K562 (cell line): ENCODE measurements at regions not wholly inside any gene's neighbourhood (a gene's known extent, or its start where the extent isn't known, plus 50 kb on each side); places are given as distances from the start of the nearest gene placed in this dataset.

ENCODE experiments used
- ADNP ChIP-seq: fragments of 200-800 bp; sonication (Bioruptor generic); IDR thresholded peaks from 2 replicates; pipeline ENCODE4 v1.6.1; 2016; ENCODE audit warnings: missing genetic modification characterization, missing compliant biosample characterization
- ARID4B ChIP-seq: sonication (generic); formaldehyde crosslinking; IDR thresholded peaks from 2 replicates; pipeline ENCODE4 v1.8.0; 2022; ENCODE audit warnings: mild to moderate bottlenecking, missing genetic modification reagents
- BHLHE40 ChIP-seq: IDR thresholded peaks from 2 replicates; pipeline ENCODE4 v1.6.1; 2011; ENCODE audit warnings: low read length, improper control_type of control experiment
- DACH1 ChIP-seq: fragments of 450-650 bp; IDR thresholded peaks from 2 replicates; pipeline ENCODE4 v1.6.1; 2018; ENCODE audit not compliant: partially characterized antibody
- E2F8 ChIP-seq: fragments of 450-650 bp; IDR thresholded peaks from 2 replicates; pipeline ENCODE4 v1.7.1; 2018; ENCODE audit warnings: mild to moderate bottlenecking, low read depth; ENCODE audit not compliant: partially characterized antibody
- EWSR1 ChIP-seq: fragments of 450-650 bp; IDR thresholded peaks from 2 replicates; pipeline ENCODE4 v1.6.1; 2018; ENCODE audit warnings: borderline replicate concordance, mild to moderate bottlenecking, low read depth, moderate library complexity; ENCODE audit not compliant: partially characterized antibody
- HDAC6 ChIP-seq: IDR thresholded peaks from 2 replicates; pipeline ENCODE4 v1.6.1; 2012; ENCODE audit warnings: low read depth, mild to moderate bottlenecking, control low read depth, inconsistent platforms, low read length, moderate library complexity
- MEF2A ChIP-seq: IDR thresholded peaks from 2 replicates; pipeline ENCODE4 v1.6.1; 2011; ENCODE audit warnings: low read depth, mild to moderate bottlenecking, low read length, moderate library complexity; ENCODE audit not compliant: control insufficient read depth
- NCOA2 ChIP-seq, 2 experiments: fragments of 450-650 bp; IDR thresholded peaks; 2 replicates each; pipeline ENCODE4 v1.6.1; 2018; ENCODE audit warnings: mild to moderate bottlenecking in 2 of 2, moderate library complexity in 1 of 2; ENCODE audit not compliant: partially characterized antibody in 2 of 2
- RFX5 ChIP-seq: IDR thresholded peaks from 2 replicates; pipeline ENCODE4 v1.6.1; 2011; ENCODE audit warnings: low read depth, mild to moderate bottlenecking, improper control_type of control experiment, low read length
- SIRT6 ChIP-seq: IDR thresholded peaks from one replicate; pipeline ENCODE4 v1.6.1; 2012; ENCODE audit warnings: low read depth, mild to moderate bottlenecking, control low read depth, inconsistent platforms, low read length, moderate library complexity
- SMARCA5 ChIP-seq: fragments of 450-650 bp; IDR thresholded peaks from 2 replicates; pipeline ENCODE4 v1.6.1; 2016
- SMARCC2 ChIP-seq: fragments of 450-650 bp; IDR thresholded peaks from 2 replicates; pipeline ENCODE4 v1.6.1; 2017; ENCODE audit warnings: antibody characterized with exemption, moderate library complexity, mild to moderate bottlenecking, low read depth
- U2AF1 ChIP-seq: fragments of 200-400 bp; formaldehyde crosslinking; optimal IDR thresholded peaks from 2 replicates; pipeline ENCODE3; 2017; ENCODE audit warnings: mild to moderate bottlenecking, low read depth, low read length, moderate library complexity
- U2AF2 ChIP-seq: fragments of 200-400 bp; formaldehyde crosslinking; optimal IDR thresholded peaks from 2 replicates; pipeline ENCODE3; 2017; ENCODE audit warnings: low read depth, mild to moderate bottlenecking, low read length
- ZBTB43 ChIP-seq: sonication (generic); formaldehyde crosslinking; IDR thresholded peaks from 2 replicates; pipeline ENCODE4 v1.8.0; 2023; ENCODE audit warnings: mild to moderate bottlenecking, missing genetic modification reagents
- ZNF197 ChIP-seq: fragments of 200-800 bp; sonication (Bioruptor generic); IDR thresholded peaks from 2 replicates; pipeline ENCODE4 v1.6.1; 2016; ENCODE audit warnings: low read depth, missing genetic modification characterization, missing compliant biosample characterization
- ZNF316 ChIP-seq: fragments of 450-650 bp; IDR thresholded peaks from 2 replicates; pipeline ENCODE4 v1.6.1; 2016
- ZNF551 ChIP-seq: fragments of 250-450 bp; sonication (Bioruptor Pico); IDR thresholded peaks from 2 replicates; pipeline ENCODE4 v1.5.0; 2021; ENCODE audit warnings: mild to moderate bottlenecking, moderate library complexity
- ZSCAN29 ChIP-seq: fragments of 450-650 bp; IDR thresholded peaks from 2 replicates; pipeline ENCODE4 v1.6.1; 2017
- TF ChIP-seq, protein P1 (sequence below): sonication (generic); formaldehyde crosslinking; IDR thresholded peaks from 2 replicates; pipeline ENCODE4 v1.8.0; 2022; ENCODE audit warnings: missing genetic modification reagents, mild to moderate bottlenecking, borderline replicate concordance

- TF ChIP-seq, protein P1, sequence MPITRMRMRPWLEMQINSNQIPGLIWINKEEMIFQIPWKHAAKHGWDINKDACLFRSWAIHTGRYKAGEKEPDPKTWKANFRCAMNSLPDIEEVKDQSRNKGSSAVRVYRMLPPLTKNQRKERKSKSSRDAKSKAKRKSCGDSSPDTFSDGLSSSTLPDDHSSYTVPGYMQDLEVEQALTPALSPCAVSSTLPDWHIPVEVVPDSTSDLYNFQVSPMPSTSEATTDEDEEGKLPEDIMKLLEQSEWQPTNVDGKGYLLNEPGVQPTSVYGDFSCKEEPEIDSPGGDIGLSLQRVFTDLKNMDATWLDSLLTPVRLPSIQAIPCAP (CRISPR knock-in tag) = no peak
- TF ChIP-seq ZNF197 (CRISPR knock-in tag) (no peak), SIRT6 (no peak), U2AF1 (no peak), SMARCC2 (peak; percentile 40; the same call in 1 of the 2 replicates), NCOA2 (IDR thresholded peaks at IDR 0.05; ENCODE audit: partially characterized antibody in 2 of 2) (no peak), ZNF551 (CRISPR knock-in tag) (no peak), MEF2A (no peak), RFX5 (no peak), DACH1 (no peak), SMARCA5 (no peak), U2AF2 (no peak), ZNF316 (no peak), HDAC6 (no peak), ZBTB43 (CRISPR knock-in tag) (no peak), E2F8 (no peak), EWSR1 (no peak), BHLHE40 (0 out of 2 replicates have a peak, but pooled peaks have one; percentile 16), ZSCAN29 (no peak), ARID4B (CRISPR knock-in tag) (no peak), ADNP (no peak)
Observed at GRCh38 chr2:39492095-39492590, 55.1 kb upstream of the MAP4K3 start (continued).
